Mononuclear cell (primary cell): ENCODE measurements at regions not wholly inside any gene's neighbourhood (a gene's known extent, or its start where the extent isn't known, plus 50 kb on each side); places are given as distances from the start of the nearest gene placed in this dataset.

ENCODE experiments used
- H3K27me3 ChIP-seq: 2 replicates; pipeline ENCODE4 v1.6.0; 2011; ENCODE audit warnings: low read length, control low read depth; ENCODE audit not compliant: insufficient read depth
- H3K4me1 ChIP-seq: 2 replicates; pipeline ENCODE4 v1.5.1; 2011; ENCODE audit warnings: mild to moderate bottlenecking, low read length, control low read depth; ENCODE audit not compliant: insufficient read depth
- H3K4me3 ChIP-seq: 2 replicates; pipeline ENCODE4 v1.5.1; 2011; ENCODE audit warnings: mild to moderate bottlenecking, low read length, moderate library complexity
- H3K9me3 ChIP-seq: 2 replicates; pipeline ENCODE4 v1.5.1; 2011; ENCODE audit warnings: low read depth, mild to moderate bottlenecking, control low read depth, low read length

DNA sequence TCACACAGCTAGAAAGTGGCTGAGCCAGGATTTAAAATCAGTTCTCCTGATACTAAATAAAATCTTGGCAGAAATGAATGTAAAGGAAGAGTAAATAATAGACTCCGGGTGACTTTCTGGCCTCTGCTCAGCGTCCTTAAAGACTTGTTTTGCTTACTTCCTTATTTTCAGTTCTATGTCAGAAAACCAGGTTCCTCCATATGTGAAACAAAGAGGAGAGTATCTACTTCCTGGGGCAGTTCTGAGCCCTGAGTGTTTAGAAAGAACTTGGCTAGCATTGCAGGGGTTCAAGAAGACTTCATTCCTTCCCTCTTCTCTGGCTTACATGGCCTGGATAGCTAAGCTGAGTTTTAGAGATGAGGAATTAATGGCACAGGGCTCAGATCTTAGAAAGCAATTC, 222.8 kb upstream of the TLE3 start:
- Histone ChIP-seq H3K9me3 (no peaks in the 10 kb centered on the region), H3K4me1 (peaks cover 46% of the 10 kb centered on the region), H3K4me3 (no peak overlapping the region), H3K27me3 (no peaks in the 10 kb centered on the region)

DNA sequence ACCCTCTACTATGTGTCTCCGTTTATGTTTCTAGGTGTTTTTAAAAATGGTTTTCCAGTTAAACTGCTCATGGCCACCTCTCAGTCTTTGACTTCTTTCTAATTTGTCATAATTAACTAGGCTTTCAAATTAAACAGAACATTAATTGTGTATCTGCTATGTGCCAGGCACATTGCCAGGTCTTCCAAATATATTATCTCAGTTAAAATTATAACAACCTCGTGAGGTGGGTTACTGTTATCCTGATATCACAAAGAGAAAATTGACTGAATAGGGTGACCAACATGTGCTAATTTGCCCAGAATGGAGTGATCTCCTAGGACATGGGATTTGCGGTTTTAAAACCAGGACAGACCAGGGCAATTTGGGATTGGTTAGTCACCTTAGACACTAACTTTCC, 222.4 kb upstream of the TLE3 start:
- H3K4me1 ChIP-seq, result peaks cover 46% of the 10 kb centered on the region
- no peaks in the 10 kb centered on the region for H3K9me3 ChIP-seq
- H3K27me3 ChIP-seq, result no peaks in the 10 kb centered on the region
- no peak overlapping the region for H3K4me3 ChIP-seq

DNA sequence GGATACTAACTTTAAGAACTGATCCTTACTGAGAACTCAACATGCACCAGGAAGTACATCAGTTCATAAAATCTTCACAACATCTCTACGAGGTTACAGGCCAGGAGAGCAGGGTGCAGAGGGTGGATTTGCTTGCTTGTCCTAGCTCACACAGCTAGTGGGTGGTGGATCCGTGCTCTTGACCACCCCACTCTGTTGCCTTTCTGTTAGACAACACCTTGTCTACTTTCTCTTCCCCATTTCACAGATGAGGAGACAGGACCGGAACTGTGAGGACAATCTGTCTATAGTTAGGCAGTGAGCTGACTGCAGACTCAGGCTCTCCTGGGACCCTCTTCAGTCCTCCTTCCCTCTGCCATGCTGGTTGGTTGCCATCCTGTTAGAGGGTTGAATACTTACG, 221.7 kb upstream of the TLE3 start:
- Histone ChIP-seq H3K27me3 (no peaks in the 10 kb centered on the region), H3K4me3 (no peak overlapping the region), H3K9me3 (no peaks in the 10 kb centered on the region), H3K4me1 (peaks cover 46% of the 10 kb centered on the region)

DNA sequence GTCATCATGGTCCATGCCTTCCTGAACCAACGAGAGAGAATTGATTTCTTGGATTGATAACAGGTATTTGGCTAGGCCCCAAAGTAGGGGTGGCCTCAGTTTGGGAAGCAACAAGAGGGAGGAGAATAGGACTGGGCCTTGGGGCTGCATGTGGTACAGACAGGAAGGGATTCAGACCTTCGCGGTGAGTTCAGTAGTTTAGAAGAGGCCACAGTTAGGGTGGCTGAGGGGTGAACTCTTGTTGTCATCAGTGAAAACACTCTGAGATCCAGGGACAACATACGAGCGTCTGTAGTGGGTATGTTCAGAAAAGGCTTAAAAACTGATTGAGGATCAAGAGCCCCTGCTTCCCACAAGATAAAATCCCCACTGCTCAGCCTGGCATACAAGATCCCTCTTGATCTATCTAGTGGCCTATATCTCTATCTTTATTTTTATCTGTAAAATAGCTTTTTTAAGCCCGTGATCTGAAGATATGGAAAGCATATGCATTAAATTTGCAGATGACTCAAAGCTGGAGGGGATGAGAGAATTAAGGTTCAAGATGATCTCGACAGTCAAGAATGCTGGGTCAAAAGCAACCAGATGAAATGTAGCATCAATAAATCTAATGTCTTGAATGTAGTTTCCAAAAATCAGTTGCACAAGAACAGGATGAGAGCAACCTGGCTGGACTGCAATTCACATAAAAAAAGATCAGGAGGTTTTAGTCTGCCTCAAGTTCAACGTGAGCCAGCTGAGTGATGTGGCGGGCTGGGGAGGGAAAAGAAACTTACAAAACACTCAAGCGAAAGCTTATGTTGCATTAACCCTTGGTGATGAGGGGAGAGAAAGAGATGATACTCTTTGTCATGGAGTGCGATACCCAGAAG, 221.1 kb upstream of the TLE3 start:
- no peaks in the 10 kb centered on the region for H3K9me3 ChIP-seq
- no peaks in the 10 kb centered on the region for H3K27me3 ChIP-seq
- H3K4me1 ChIP-seq, result peaks cover 46% of the 10 kb centered on the region
- no peak overlapping the region for H3K4me3 ChIP-seq

DNA sequence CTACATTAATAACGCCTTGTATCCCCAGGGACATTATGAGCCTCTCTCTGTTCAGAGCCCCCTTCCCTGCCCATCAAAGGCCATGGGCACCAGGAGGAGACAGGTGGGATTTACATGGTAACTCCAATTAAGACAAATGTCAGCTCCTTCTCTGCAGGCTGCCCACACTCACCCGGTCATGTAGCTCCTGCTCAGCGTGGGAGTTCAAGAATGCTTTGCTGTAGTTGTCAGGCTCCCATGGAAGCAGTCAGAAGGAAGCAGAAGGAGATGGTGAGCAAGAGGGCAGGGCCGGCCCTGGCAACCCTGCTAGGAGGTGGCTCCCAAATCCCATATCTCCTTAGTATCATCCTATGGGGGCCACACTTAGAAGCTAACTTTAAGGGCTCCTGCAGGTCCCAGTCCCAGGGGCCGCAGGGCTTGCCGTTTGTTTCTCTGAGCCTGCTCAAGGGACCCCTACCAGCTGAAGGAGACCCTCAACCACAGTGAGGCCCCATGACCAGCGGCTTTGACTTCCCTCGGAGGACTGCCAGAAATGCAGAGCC, 218.4 kb upstream of the TLE3 start:
- Histone ChIP-seq H3K27me3 (no peaks in the 10 kb centered on the region), H3K4me1 (peaks cover 24% of the 10 kb centered on the region), H3K4me3 (no peak overlapping the region), H3K9me3 (no peaks in the 10 kb centered on the region)

DNA sequence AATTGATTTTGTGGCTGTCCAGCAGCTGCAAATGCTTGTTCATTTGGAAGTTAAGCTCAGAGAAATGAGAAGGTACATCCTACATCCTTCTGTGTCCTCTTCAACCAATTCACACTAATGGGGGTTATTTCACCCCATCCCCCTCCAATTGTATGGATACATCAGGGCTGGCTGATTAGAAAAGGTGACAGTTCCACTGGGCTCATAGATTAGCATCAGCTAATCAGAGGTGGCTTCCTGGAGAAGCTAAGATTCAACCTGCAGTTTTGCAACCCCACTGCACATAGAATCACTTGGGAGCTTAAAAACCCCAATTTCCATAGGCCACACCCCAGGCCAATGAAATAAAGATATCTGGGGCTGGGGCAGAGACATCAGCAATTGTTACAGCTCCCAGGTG, 217.7 kb upstream of the TLE3 start:
- no peaks in the 10 kb centered on the region for H3K9me3 ChIP-seq
- H3K27me3 ChIP-seq, result no peaks in the 10 kb centered on the region
- H3K4me3 ChIP-seq, result no peak overlapping the region
- peaks cover 17% of the 10 kb centered on the region for H3K4me1 ChIP-seq

DNA sequence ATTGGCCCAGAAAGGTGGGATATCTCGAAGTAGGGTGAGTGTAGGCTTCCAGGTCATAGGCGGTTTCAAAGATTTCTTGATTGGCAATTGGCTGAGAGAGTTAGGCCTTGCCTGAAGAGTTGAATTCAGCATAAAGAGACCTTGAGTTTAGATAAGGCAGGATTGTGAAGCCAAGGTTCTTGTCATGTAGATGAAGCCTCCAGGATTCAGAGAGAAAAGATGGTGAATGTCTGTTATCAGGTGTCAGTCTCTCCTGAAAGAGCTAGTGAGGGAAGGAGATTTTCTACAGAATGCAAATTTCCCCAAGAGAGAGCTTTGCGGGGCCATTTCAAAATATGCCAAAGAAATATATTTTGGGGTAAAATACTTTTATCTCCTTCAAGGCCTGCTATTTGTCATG, 217.0 kb upstream of the TLE3 start:
- Histone ChIP-seq H3K9me3 (no peaks in the 10 kb centered on the region), H3K4me3 (no peak overlapping the region)

DNA sequence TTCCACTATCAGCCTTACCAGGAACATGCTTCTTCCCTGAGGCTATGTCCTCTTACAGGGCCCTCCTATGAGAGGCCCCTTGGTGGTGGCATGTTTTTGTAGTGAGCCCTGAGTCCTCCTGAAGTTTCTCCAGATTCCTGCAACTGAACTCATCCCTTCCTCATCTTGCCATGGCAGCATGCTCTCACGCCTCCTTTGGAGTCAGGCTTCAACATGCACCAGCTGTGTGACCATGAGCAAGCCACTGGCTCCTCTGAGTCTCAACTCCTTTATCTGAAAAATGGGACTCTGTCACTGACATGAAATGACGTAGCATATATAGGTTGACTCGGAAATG, 216.3 kb upstream of the TLE3 start:
- Histone ChIP-seq H3K9me3 (no peaks in the 10 kb centered on the region), H3K4me3 (no peak overlapping the region), H3K4me1 (peaks cover 7% of the 10 kb centered on the region), H3K27me3 (no peaks in the 10 kb centered on the region)

More for the DNA sequence above, 217.0 kb upstream of the TLE3 start:
- no peaks in the 10 kb centered on the region for H3K27me3 ChIP-seq
- peaks cover 10% of the 10 kb centered on the region for H3K4me1 ChIP-seq

DNA sequence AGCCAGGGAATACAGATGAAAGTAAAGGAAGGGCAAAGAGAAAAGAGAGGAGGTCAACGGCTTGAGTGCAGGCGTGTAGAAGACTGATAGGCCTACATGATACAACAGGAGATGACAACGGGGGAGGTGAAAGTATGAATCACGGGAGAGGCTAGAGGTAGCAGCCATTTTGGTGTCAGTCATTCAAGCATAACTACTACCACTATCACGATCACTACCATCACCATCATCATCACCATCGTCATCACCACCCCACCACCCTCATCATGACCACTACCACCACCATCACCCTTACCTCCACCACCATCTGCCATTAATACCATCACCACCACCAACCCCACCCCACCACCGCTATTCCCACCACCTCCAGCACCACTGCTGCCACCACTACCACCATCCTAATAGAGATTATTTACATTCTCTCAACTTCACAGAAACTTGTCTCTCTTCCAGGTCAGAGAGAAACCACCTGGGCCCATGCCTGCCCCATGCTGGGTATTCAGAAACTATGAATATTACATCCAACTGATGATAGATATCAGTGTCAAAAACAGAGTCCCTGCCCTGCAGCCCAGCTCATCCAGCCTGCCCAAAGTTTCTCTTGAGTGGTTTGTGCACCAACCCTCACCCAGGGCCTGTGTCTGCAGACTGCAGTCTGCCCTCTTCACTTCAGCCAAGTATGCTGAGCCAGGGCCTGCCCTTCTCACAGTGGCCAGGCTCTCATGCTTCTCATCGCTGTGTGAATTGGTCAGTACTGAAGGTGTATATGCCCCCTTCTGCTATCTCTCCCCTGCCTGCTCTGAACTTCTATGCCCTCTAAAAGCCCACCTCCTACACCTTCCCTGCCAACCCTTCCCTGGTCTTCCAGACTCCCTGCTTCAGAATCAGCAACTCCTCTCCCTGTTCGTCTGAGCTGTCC, 215.6 kb upstream of the TLE3 start:
- Histone ChIP-seq H3K27me3 (no peaks in the 10 kb centered on the region), H3K4me1 (peaks cover 10% of the 10 kb centered on the region), H3K9me3 (no peaks in the 10 kb centered on the region), H3K4me3 (no peak overlapping the region)

DNA sequence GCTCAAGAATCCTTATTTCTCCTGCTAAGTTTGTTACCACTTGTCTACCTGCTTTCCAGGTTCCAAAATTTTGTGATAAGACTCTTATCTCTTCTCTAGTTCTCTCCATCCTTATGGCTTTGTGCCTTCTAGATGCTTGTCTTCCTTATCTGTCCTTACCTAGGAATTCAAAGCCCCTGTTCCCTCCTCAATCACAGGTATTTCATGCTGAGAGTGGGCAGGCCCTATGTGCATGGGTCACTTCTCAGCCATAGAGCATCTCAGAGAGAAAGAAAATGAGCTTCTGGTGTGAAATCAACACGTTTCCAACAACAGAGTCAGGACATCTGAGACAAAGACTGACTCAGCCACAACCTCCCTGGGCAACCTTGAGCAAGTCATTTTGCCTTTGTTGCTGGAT, 214.1 kb upstream of the TLE3 start:
- peaks cover 16% of the 10 kb centered on the region for H3K4me1 ChIP-seq
- no peaks in the 10 kb centered on the region for H3K9me3 ChIP-seq
- no peaks in the 10 kb centered on the region for H3K27me3 ChIP-seq
- H3K4me3 ChIP-seq, result no peak overlapping the region

DNA sequence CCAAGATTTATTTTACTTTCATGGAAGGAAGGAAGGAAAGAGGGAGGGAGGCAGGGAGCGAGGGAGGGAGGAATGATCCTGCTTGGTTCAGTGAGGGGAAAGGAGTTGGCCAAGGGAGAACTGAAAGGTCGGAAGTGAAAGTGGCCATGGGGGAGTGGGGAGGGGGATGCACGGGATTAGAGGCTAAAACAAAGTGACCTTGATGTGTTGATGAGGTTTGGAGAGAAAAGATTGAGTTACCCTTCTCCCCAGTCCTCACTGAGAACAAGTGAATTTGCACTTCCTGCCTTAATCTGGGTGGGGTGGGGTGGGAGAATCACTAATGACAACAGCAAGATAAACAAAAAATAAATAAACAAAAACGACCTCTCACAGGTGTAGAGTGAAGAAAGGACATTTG, 212.0 kb upstream of the TLE3 start:
- Histone ChIP-seq H3K4me1 (peaks cover 16% of the 10 kb centered on the region), H3K9me3 (no peaks in the 10 kb centered on the region), H3K4me3 (no peak overlapping the region), H3K27me3 (peaks cover 3% of the 10 kb centered on the region)

DNA sequence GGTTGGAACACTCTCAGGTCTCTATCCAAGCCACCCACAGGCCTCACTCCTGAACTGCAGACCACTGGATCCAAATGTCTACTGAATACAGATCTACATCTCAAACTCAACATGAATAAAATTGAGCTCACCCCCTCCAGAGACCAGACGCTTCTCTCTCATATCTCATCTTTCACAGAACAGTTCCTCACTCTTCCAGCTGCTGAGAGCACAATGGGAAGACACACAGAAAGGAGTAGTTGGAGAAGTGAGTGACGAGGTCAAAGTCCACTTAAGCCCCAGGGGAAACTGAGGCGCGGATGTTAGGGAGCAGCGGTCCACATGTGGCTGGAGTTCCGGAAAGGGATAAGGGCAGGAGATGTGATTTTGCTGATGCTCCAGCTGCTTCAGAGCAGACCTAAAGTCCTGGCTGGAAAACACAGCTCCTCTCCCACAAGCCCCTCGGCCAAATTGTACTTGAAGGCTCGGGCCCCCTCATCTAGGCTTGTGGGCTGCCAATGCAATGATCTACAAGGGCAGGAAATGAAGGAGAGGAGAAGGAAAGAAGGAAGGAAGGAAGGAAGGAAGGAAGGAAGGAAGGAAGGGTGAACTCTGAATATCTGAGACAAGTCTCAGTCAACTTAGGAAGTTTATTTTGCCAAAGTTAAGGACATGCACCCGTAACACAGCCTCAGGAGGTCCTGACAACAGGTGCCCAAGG, 211.2 kb upstream of the TLE3 start:
- Histone ChIP-seq H3K9me3 (no peaks in the 10 kb centered on the region), H3K4me3 (no peak overlapping the region), H3K4me1 (peaks cover 16% of the 10 kb centered on the region), H3K27me3 (peaks cover 3% of the 10 kb centered on the region)

DNA sequence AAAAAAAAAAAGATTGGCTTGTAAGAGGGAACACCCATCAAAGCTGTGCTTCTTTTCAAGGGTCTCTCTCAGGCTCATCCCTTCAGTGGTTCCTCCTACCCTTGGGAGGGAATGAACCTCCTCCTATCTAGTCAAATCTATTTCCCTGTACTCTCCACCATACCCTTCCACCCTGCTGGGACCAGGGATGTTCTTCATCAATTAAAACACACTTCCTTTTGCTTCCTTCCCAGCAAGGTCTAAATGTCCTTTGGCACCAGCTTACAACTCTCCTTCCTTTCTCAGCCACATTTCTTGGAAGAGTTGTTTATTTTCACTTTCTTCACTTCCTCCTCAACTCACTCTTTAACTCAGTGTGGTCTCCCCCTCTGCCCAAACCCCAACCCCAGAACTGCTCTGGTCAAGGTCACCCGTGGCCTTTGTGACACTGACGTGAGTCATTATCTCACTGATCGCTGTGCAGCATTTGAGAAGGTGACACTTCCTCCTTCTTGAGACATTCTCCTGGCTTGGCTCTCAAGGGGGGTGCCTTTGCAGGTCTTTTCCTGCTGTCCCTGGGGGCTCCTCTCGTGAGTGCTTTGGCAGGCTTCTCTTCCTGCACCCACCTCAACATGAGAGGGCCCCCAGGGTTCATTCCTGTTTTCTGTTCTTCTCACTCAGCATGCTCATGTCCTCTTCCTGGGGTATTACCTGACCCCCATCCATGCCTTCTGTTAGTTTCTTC, 210.5 kb upstream of the TLE3 start:
- H3K4me3 ChIP-seq, result no peak overlapping the region

DNA sequence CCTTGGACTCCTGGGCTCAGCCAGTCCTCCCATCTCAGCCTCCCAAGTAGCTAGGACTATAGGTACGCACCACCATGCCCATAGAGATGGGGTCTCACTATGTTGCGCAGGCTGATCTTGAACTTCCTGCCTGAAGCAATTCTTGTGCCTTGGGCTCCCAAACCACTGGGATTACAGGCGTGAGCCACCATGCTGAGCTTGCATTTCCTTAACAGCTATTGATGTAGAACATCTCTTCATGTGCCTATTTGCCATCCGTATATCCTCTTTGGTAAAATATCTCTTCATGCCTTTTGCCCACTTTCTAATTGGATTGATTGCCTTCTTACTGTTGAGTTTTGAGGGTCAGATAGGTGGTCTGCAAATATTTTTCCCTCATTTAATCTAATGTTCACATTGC, 208.9 kb upstream of the TLE3 start:
- Histone ChIP-seq H3K9me3 (no peaks in the 10 kb centered on the region), H3K4me1 (peaks cover 16% of the 10 kb centered on the region), H3K27me3 (peaks cover 3% of the 10 kb centered on the region), H3K4me3 (no peak overlapping the region)

More for the DNA sequence above, 210.5 kb upstream of the TLE3 start:
- Histone ChIP-seq H3K9me3 (no peaks in the 10 kb centered on the region), H3K27me3 (peaks cover 3% of the 10 kb centered on the region), H3K4me1 (peaks cover 16% of the 10 kb centered on the region)
